Adipocyte (in vitro differentiated cells): ENCODE measurements at regions not wholly inside any gene's neighbourhood (a gene's known extent, or its start where the extent isn't known, plus 50 kb on each side); places are given as distances from the start of the nearest gene placed in this dataset.

ENCODE experiments used
- DNase-seq: peaks from one replicate; pipeline ENCODE4 v3.0.0-alpha.2; 2015; ENCODE audit warnings: low read depth
- H3K27me3 ChIP-seq: replicated peaks from 2 replicates; pipeline ENCODE4 v1.7.0; 2013; ENCODE audit warnings: mild to moderate bottlenecking, low read length, moderate library complexity; ENCODE audit not compliant: control insufficient read depth, insufficient read depth
- H3K36me3 ChIP-seq: 2 replicates; pipeline ENCODE4 v1.7.0; 2013; ENCODE audit warnings: low read length, mild to moderate bottlenecking, moderate library complexity; ENCODE audit not compliant: control insufficient read depth, insufficient read depth, severe bottlenecking
- H3K4me1 ChIP-seq: 2 replicates; pipeline ENCODE4 v1.7.0; 2013; ENCODE audit warnings: mild to moderate bottlenecking, low read length, moderate library complexity; ENCODE audit not compliant: control insufficient read depth, insufficient read depth
- H3K4me3 ChIP-seq: 2 replicates; pipeline ENCODE4 v1.7.0; 2013; ENCODE audit warnings: mild to moderate bottlenecking, low read length, moderate library complexity
- H3K9ac ChIP-seq: 2 replicates; pipeline ENCODE4 v1.7.0; 2013; ENCODE audit warnings: mild to moderate bottlenecking, low read length, moderate library complexity
- H3K9me3 ChIP-seq: 2 replicates; pipeline ENCODE4 v1.7.0; 2013; ENCODE audit warnings: mild to moderate bottlenecking, low read length, moderate library complexity; ENCODE audit not compliant: control insufficient read depth

- Histone ChIP-seq H3K4me3 (no peak overlapping the region), H3K36me3 (no peaks in the 10 kb centered on the region)
- no peak for DNase-seq
Observed at GRCh38 chr2:5263291-5263690, 428.9 kb upstream of the SOX11 start.

DNA sequence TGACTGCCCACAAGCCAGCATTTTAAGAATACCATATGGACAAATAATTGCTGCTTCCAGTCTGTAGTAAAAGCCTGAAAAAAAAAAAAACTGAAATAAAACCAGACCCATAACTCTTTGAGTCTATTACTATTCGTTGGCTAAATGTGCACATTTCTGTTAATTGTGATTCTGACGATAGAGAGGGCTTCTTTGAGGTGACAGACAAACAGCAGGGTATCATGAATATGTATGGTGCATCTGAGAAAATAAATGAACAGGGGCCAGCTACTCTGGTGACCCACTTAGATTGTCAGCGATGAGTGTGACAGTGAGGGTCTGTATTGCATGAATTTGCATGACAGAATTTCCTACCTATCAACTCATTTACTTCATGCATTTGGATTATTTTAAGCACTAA, 427.8 kb upstream of the SOX11 start:
- H3K4me3 ChIP-seq: no peak overlapping the region

More at GRCh38 chr2:5263291-5263690, 428.9 kb upstream of the SOX11 start:
- H3K9me3 ChIP-seq: peaks cover 8% of the 10 kb centered on the region
- no peak overlapping the region for H3K9ac ChIP-seq
- no peaks in the 10 kb centered on the region for H3K4me1 ChIP-seq
- H3K27me3 ChIP-seq: no peaks in the 10 kb centered on the region

DNA sequence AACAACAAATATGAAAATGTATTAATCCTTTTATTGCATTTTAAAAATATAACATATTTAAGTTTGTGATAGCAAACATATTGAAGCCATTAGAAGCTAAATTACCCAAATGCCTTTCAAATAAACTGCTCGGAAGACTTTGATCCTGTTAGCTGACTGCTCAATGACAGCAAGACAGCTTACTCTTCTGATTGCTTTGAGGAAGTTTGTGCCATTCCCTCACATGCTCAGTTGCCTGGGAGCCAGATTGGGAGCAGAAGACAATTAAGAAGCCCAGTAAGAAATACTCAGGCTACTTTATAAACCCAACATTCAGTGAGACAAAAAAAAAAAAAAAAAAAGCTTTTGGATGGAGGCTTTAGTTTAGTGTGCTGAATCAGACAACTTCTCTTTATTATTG, 407.1 kb upstream of the SOX11 start:
- Histone ChIP-seq H3K36me3 (no peaks in the 10 kb centered on the region), H3K27me3 (no peaks in the 10 kb centered on the region), H3K9ac (no peak overlapping the region), H3K4me1 (no peaks in the 10 kb centered on the region), H3K4me3 (no peak overlapping the region), H3K9me3 (peaks cover 3% of the 10 kb centered on the region)
- no peak for DNase-seq

More for the DNA sequence above, 427.8 kb upstream of the SOX11 start:
- no peaks in the 10 kb centered on the region for H3K36me3 ChIP-seq
- H3K4me1 ChIP-seq: no peaks in the 10 kb centered on the region
- H3K27me3 ChIP-seq: no peaks in the 10 kb centered on the region
- no peak for DNase-seq
- H3K9me3 ChIP-seq: peaks cover 5% of the 10 kb centered on the region
- H3K9ac ChIP-seq: no peak overlapping the region

DNA sequence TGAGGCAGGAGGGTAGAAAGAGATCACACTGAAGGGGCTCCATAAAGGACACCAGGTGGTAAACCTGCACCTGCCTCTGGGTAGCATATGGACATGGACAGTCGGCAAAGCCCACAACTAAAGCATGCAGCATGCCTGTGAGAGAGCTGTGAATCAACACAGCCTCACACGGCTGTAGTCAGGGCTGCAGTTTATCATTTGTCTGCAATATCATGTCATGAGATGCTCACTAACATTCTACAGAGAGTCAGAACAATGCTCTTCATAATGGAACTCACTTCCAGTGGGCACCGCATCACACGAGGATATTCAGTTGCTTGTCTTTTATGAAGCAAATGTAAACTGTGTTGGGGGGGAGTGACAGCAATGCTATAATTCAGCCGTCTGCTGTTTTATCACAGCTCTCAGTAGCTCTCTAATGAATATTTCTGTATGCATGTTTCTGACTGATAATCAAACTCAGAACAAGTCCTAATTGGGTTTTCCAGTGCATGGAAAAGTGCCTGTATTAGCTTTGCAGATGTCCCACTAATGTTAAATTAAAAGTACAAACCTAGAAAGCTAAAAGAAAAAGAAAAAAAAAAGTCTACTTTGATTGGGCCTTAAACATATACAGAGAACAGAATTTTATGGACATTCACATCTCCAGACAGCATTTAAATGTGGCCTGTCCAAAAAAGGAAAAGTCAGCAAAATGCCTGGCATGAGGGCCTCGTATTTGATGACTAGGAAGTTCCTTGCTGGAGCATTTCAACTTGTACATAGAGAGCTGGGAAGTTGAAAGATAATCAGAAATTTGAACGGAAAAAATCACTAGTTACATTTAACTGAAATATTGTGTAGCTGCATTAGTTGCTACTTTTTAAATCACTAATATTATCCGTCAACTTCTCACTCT, 406.1 kb upstream of the SOX11 start:
- no peak overlapping the region for H3K4me3 ChIP-seq
- no peak for DNase-seq
- H3K9ac ChIP-seq: no peak overlapping the region

DNA sequence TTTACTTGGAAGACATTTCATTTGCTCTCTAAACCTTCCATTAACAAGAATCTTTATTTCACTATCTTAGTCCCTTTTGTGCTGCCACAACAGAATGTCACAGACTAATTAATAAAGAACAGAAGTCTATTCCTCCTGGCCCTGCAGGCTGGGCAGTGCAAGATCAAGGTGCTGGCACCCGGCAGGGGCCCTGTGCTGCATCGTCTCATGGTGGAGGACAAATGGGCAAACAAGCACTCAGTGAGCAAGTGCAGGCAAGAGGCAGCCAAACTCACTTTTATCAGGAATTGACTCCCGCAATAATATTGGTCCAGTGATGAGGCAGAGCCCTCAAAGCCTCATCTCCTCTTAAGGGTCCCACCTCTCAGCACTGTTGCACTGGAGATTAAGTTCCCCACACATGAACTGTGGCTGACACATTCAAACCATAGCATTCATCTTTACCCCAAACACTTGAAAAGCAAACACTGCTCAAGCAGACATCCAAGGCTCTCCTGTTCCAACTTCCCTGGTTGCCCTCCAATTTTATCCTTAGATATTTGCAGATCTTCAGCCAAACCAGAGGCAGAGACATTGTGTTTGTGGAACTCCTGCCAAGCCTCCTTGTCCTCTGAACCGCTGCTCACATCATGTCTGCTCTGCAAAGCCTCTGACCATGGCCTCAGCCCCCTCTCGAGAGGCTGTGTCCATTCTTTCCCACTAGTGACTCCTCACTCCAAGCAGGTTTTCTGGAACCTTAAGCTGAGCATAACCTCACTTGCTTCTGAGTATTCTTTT, 404.4 kb upstream of the SOX11 start:
- no peaks in the 10 kb centered on the region for H3K4me1 ChIP-seq
- no peaks in the 10 kb centered on the region for H3K36me3 ChIP-seq
- no peaks in the 10 kb centered on the region for H3K9me3 ChIP-seq
- H3K4me3 ChIP-seq: no peak overlapping the region
- no peaks in the 10 kb centered on the region for H3K27me3 ChIP-seq
- no peak overlapping the region for H3K9ac ChIP-seq
- no peak for DNase-seq

More for the DNA sequence above, 406.1 kb upstream of the SOX11 start:
- peaks cover 3% of the 10 kb centered on the region for H3K9me3 ChIP-seq
- H3K27me3 ChIP-seq: no peaks in the 10 kb centered on the region
- no peaks in the 10 kb centered on the region for H3K4me1 ChIP-seq
- H3K36me3 ChIP-seq: no peaks in the 10 kb centered on the region

- Histone ChIP-seq H3K27me3 (no peaks in the 10 kb centered on the region), H3K9me3 (no peaks in the 10 kb centered on the region), H3K36me3 (no peaks in the 10 kb centered on the region), H3K4me1 (no peaks in the 10 kb centered on the region), H3K4me3 (no peak overlapping the region), H3K9ac (no peak overlapping the region)
- peak; percentile 1 for DNase-seq
Observed at GRCh38 chr2:5290900-5291546, 401.2 kb upstream of the SOX11 start.

- no peaks in the 10 kb centered on the region for H3K27me3 ChIP-seq
- no peaks in the 10 kb centered on the region for H3K36me3 ChIP-seq
- no peak for DNase-seq
- no peak overlapping the region for H3K9ac ChIP-seq
- H3K9me3 ChIP-seq: peaks cover 13% of the 10 kb centered on the region
- H3K4me1 ChIP-seq: no peaks in the 10 kb centered on the region
- no peak overlapping the region for H3K4me3 ChIP-seq
Observed at GRCh38 chr2:5304640-5305039, 387.5 kb upstream of the SOX11 start.

- H3K9me3 ChIP-seq: no peaks in the 10 kb centered on the region
- no peaks in the 10 kb centered on the region for H3K36me3 ChIP-seq
- DNase-seq: no peak
- no peak overlapping the region for H3K9ac ChIP-seq
- H3K4me1 ChIP-seq: no peaks in the 10 kb centered on the region
- no peaks in the 10 kb centered on the region for H3K27me3 ChIP-seq
- H3K4me3 ChIP-seq: no peak overlapping the region
Observed at GRCh38 chr2:5315041-5315440, 377.1 kb upstream of the SOX11 start.

DNA sequence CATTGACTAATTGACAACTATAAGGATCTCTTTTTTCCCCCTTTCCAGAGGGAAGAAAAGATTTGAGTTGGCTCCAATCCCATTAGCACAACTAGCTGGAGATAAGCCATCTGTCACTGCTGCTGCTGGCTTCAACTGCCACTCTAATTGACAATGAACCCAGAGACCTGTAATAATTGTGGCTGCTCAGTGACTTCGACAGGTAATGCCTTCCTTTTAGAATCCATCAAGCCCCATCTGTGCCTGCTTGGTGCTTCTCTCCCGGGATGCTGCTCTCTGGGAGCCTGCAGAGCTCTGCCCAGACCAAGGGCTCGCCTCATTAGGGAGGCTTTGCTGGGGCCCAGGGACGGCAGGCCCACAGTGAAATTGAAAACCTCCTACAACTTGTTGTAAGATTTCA, 376.7 kb upstream of the SOX11 start:
- no peak overlapping the region for H3K4me3 ChIP-seq
- DNase-seq: no peak
- H3K9me3 ChIP-seq: no peaks in the 10 kb centered on the region
- no peaks in the 10 kb centered on the region for H3K36me3 ChIP-seq
- no peak overlapping the region for H3K9ac ChIP-seq
- no peaks in the 10 kb centered on the region for H3K4me1 ChIP-seq
- no peaks in the 10 kb centered on the region for H3K27me3 ChIP-seq

DNA sequence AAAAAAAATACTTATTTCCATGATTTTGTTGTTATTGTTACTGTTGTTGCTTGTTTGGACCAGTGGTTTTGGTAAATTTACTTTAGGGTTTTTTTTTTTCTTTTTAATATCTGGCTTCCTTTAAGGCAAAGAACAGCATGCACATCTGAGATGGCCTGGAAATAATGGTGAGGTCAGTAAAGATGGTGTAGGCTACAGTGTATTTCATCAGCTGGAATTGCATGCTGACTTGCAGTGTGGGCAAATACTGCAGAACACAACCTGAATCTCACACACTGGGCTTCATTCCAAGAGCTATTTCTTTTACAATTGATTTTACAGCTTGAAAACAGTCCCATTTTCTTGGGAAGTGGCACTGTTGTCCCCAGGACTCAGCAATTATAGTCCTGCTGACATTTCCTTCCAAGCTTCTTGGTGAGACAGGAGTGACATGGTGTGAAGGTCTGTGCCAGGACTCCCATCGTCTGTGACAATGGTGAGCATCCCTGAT, 376.1 kb upstream of the SOX11 start:
- Histone ChIP-seq H3K9me3 (no peaks in the 10 kb centered on the region), H3K4me1 (no peaks in the 10 kb centered on the region), H3K4me3 (no peak overlapping the region), H3K9ac (no peak overlapping the region), H3K27me3 (no peaks in the 10 kb centered on the region), H3K36me3 (no peaks in the 10 kb centered on the region)
- no peak for DNase-seq

DNA sequence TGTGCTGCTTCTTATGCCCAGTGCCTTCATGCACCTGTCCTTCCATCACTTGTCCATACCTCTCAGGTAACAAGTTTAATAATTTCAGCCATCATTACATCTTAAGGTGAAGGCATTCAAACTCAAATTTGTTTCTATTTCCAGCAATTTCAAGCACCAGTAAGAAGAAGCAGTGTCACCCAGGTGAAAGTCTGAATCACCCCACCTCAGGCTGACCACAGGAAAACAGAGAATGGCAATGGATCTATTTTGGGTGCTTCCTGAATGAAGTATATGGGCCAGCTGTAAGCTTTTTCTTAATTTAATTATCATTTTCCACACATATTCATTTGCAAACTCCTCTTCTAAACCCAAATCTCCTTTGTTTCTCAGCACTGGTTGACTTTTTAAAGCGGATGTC, 372.7 kb upstream of the SOX11 start:
- H3K9me3 ChIP-seq: no peaks in the 10 kb centered on the region
- H3K4me3 ChIP-seq: no peak overlapping the region
- H3K4me1 ChIP-seq: no peaks in the 10 kb centered on the region
- DNase-seq: no peak
- H3K36me3 ChIP-seq: no peaks in the 10 kb centered on the region
- H3K27me3 ChIP-seq: no peaks in the 10 kb centered on the region
- H3K9ac ChIP-seq: no peak overlapping the region
